ENCODE measurements at regions not wholly inside any gene's neighbourhood (a gene's known extent, or its start where the extent isn't known, plus 50 kb on each side); places are given as distances from the start of the nearest gene placed in this dataset.
"Not testable (repeated sequence)": the region's sequence is repeated elsewhere in the genome, so short reads cannot be mapped to it uniquely, and the experiment has no call there.

GRCh38 chrX:3415011-3415410 is 68.6 kb upstream of the MXRA5 start:
- no peak for TF ChIP-seq CTCF (conservative IDR thresholded peaks at IDR 0.05; ENCODE audit: low read depth, low read length)
- no peak overlapping the region for H3K4me3 ChIP-seq (ENCODE audit: low read depth, low read length)
- DNase-seq (ENCODE audit: low read depth): no peak

- not testable (repeated sequence) for DNase-seq (ENCODE audit: low read depth)
These were observed 65.2 kb upstream of the MXRA5 start for GRCh38 chrX:3411626-3412025.

GRCh38 chrX:3409936-3410335 is 63.5 kb upstream of the MXRA5 start:
- not testable (repeated sequence) for DNase-seq (ENCODE audit: low read depth); H3K4me3 ChIP-seq (ENCODE audit: low read depth, low read length)

More at GRCh38 chrX:3411626-3412025, 65.2 kb upstream of the MXRA5 start:
- not testable (repeated sequence) for H3K4me3 ChIP-seq (ENCODE audit: low read depth, low read length)

GRCh38 chrX:3407781-3408180 is 61.3 kb upstream of the MXRA5 start:
- DNase-seq (ENCODE audit: low read depth): no peak
- no peak for TF ChIP-seq CTCF (conservative IDR thresholded peaks at IDR 0.05; ENCODE audit: low read depth, low read length)
- H3K4me3 ChIP-seq (ENCODE audit: low read depth, low read length): no peak overlapping the region

GRCh38 chrX:3407121-3407520 is 60.7 kb upstream of the MXRA5 start:
- no peak for TF ChIP-seq CTCF (conservative IDR thresholded peaks at IDR 0.05; ENCODE audit: low read depth, low read length)
- no peak overlapping the region for H3K4me3 ChIP-seq (ENCODE audit: low read depth, low read length)
- DNase-seq (ENCODE audit: low read depth): no peak

GRCh38 chrX:3403748-3404147 is 57.3 kb upstream of the MXRA5 start:
- DNase-seq (ENCODE audit: low read depth): no peak
- TF ChIP-seq CTCF (conservative IDR thresholded peaks at IDR 0.05; ENCODE audit: low read depth, low read length): no peak
- no peak overlapping the region for H3K4me3 ChIP-seq (ENCODE audit: low read depth, low read length)

All from epithelial cell of proximal tubule (primary cell).